GM19372 (cell line): ENCODE measurements at regions not wholly inside any gene's neighbourhood (a gene's known extent, or its start where the extent isn't known, plus 50 kb on each side); places are given as distances from the start of the nearest gene placed in this dataset.

Experiments used
- ATAC-seq: cut with Tn5 transposase; IDR thresholded peaks from one replicate; pipeline ENCODE4 v1.9.1; 2021; ENCODE audit warnings: mild to moderate bottlenecking, low read depth, moderate library complexity; ENCODE audit not compliant: unreplicated experiment

- no peak for ATAC-seq
These were observed 72.9 kb downstream of the SLC10A2 start for GRCh38 chr13:102993348-102993747.

GRCh38 chr13:102984210-102984609, 82.0 kb downstream of the SLC10A2 start:
- ATAC-seq = no peak

GRCh38 chr13:102983496-102983895, 82.7 kb downstream of the SLC10A2 start:
- no peak for ATAC-seq

GRCh38 chr13:102980331-102980982, 85.8 kb downstream of the SLC10A2 start:
- ATAC-seq = no peak

- ATAC-seq = no peak
These were observed 88.0 kb downstream of the SLC10A2 start for GRCh38 chr13:102978168-102978567.

- ATAC-seq = no peak
These were observed 88.7 kb downstream of the SLC10A2 start for GRCh38 chr13:102977471-102977870.

- no peak for ATAC-seq
These were observed 91.7 kb downstream of the SLC10A2 start for GRCh38 chr13:102974317-102975087.

GRCh38 chr13:102972191-102972590, 94.0 kb downstream of the SLC10A2 start:
- no peak for ATAC-seq

GRCh38 chr13:102970542-102970941, 95.7 kb downstream of the SLC10A2 start:
- peak; percentile 95 for ATAC-seq

- peak; percentile 40 for ATAC-seq
These were observed 97.5 kb downstream of the SLC10A2 start for GRCh38 chr13:102968572-102969228.

- ATAC-seq = no peak
These were observed 100.4 kb downstream of the SLC10A2 start for GRCh38 chr13:102965802-102966201.

GRCh38 chr13:102962430-102962829, 103.8 kb downstream of the SLC10A2 start:
- ATAC-seq = no peak

- no peak for ATAC-seq
These were observed 105.3 kb downstream of the SLC10A2 start for GRCh38 chr13:102960959-102961358.

- no peak for ATAC-seq
These were observed 109.8 kb downstream of the SLC10A2 start for GRCh38 chr13:102956449-102956848.

- ATAC-seq = no peak
These were observed 108.5 kb downstream of the ERCC5 start for GRCh38 chr13:102954350-102954749.

- no peak for ATAC-seq
These were observed 106.0 kb downstream of the ERCC5 start for GRCh38 chr13:102951808-102952207.

GRCh38 chr13:102947745-102948405, 102.0 kb downstream of the ERCC5 start:
- no peak for ATAC-seq

- no peak for ATAC-seq
These were observed 100.1 kb downstream of the ERCC5 start for GRCh38 chr13:102945886-102946285.

GRCh38 chr13:102945324-102945815, 99.5 kb downstream of the ERCC5 start:
- ATAC-seq = no peak

- no peak for ATAC-seq
These were observed 99.0 kb downstream of the ERCC5 start for GRCh38 chr13:102944821-102945220.

- ATAC-seq = no peak
These were observed 94.9 kb downstream of the ERCC5 start for GRCh38 chr13:102940770-102941169.
